Ishikawa (cell line): ENCODE measurements at regions not wholly inside any gene's neighbourhood (a gene's known extent, or its start where the extent isn't known, plus 50 kb on each side); places are given as distances from the start of the nearest gene placed in this dataset.

ENCODE experiments used
- CEBPB ChIP-seq: IDR thresholded peaks from 2 replicates; pipeline ENCODE4 v1.6.1; 2012
- CREB1 ChIP-seq: IDR thresholded peaks from 2 replicates; pipeline ENCODE4 v1.6.1; 2012; ENCODE audit warnings: low read depth
- EGR1 ChIP-seq: IDR thresholded peaks from 2 replicates; pipeline ENCODE4 v1.6.1; 2012
- EP300 ChIP-seq: IDR thresholded peaks from 2 replicates; pipeline ENCODE4 v1.6.1; 2012; ENCODE audit warnings: borderline replicate concordance
- FOXM1 ChIP-seq: IDR thresholded peaks from 2 replicates; pipeline ENCODE4 v1.6.1; 2012; ENCODE audit warnings: low read depth, borderline replicate concordance
- NFIC ChIP-seq: IDR thresholded peaks from 2 replicates; pipeline ENCODE4 v1.6.1; 2012
- TAF1 ChIP-seq: IDR thresholded peaks from 2 replicates; pipeline ENCODE4 v1.6.1; 2012; ENCODE audit warnings: low read depth, mild to moderate bottlenecking
- TCF12 ChIP-seq: IDR thresholded peaks from 2 replicates; pipeline ENCODE4 v1.6.1; 2012; ENCODE audit warnings: low read depth
- TEAD4 ChIP-seq: IDR thresholded peaks from 2 replicates; pipeline ENCODE4 v1.6.1; 2012
- ZBTB7A ChIP-seq: IDR thresholded peaks from 2 replicates; pipeline ENCODE4 v1.6.1; 2012; ENCODE audit warnings: low read depth
- TF ChIP-seq, protein P1 (sequence below): IDR thresholded peaks from 2 replicates; pipeline ENCODE4 v1.6.1; 2012; ENCODE audit warnings: low read depth, mild to moderate bottlenecking
- TF ChIP-seq, protein P2 (sequence below): IDR thresholded peaks from 2 replicates; pipeline ENCODE4 v1.6.1; 2012

DNA sequence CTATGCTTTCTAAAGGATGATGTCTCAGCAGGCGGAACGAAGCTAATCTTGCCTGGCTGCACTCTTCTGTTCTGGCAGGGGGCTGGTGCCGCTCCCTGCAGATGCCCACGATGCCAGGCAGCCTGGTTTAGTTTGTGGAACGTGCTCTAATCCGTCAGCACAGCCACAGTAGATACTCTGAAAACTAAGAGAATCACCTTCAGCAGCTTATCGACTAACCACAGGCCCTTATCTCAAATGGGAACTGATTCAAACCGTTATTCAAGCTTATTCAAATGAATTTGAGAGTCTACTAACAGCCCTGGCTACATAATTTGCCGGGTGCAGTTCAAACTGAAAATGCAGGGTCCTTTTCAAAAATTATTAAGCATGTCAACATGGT, 246.6 kb upstream of the ANKRD55 start:
- TF ChIP-seq CREB1, result no peak
- TF ChIP-seq EP300, result no peak
- TF ChIP-seq, protein P1, sequence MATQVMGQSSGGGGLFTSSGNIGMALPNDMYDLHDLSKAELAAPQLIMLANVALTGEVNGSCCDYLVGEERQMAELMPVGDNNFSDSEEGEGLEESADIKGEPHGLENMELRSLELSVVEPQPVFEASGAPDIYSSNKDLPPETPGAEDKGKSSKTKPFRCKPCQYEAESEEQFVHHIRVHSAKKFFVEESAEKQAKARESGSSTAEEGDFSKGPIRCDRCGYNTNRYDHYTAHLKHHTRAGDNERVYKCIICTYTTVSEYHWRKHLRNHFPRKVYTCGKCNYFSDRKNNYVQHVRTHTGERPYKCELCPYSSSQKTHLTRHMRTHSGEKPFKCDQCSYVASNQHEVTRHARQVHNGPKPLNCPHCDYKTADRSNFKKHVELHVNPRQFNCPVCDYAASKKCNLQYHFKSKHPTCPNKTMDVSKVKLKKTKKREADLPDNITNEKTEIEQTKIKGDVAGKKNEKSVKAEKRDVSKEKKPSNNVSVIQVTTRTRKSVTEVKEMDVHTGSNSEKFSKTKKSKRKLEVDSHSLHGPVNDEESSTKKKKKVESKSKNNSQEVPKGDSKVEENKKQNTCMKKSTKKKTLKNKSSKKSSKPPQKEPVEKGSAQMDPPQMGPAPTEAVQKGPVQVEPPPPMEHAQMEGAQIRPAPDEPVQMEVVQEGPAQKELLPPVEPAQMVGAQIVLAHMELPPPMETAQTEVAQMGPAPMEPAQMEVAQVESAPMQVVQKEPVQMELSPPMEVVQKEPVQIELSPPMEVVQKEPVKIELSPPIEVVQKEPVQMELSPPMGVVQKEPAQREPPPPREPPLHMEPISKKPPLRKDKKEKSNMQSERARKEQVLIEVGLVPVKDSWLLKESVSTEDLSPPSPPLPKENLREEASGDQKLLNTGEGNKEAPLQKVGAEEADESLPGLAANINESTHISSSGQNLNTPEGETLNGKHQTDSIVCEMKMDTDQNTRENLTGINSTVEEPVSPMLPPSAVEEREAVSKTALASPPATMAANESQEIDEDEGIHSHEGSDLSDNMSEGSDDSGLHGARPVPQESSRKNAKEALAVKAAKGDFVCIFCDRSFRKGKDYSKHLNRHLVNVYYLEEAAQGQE, result no peak
- TF ChIP-seq EGR1, result no peak
- TF ChIP-seq, protein P2, sequence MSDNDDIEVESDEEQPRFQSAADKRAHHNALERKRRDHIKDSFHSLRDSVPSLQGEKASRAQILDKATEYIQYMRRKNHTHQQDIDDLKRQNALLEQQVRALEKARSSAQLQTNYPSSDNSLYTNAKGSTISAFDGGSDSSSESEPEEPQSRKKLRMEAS, result no peak
- TF ChIP-seq TEAD4, result no peak
- no peak for TF ChIP-seq TAF1
- TF ChIP-seq FOXM1, result no peak
- no peak for TF ChIP-seq NFIC
- no peak for TF ChIP-seq TCF12
- no peak for TF ChIP-seq ZBTB7A
- no peak for TF ChIP-seq CEBPB
